PFSK-1 (cell line): ENCODE measurements at regions not wholly inside any gene's neighbourhood (a gene's known extent, or its start where the extent isn't known, plus 50 kb on each side); places are given as distances from the start of the nearest gene placed in this dataset.

Experiments
- FOXP2 ChIP-seq: optimal IDR thresholded peaks from 2 replicates; pipeline ENCODE3; 2011; ENCODE audit warnings: borderline replicate concordance, control low read depth, inconsistent platforms; ENCODE audit not compliant: insufficient read depth; ENCODE audit errors: extremely low read length, extremely low read depth
- POLR2AphosphoS5 ChIP-seq: IDR thresholded peaks from 2 replicates; pipeline ENCODE4 v1.6.1; 2012; ENCODE audit warnings: low read depth, mild to moderate bottlenecking, control low read depth, low read length, moderate library complexity
- REST ChIP-seq, 2 experiments: IDR thresholded peaks; 2 replicates each; pipeline versions ENCODE4 v1.6.1 to v1.8.0; 2011 to 2012; ENCODE audit warnings: low read depth in 2 of 2, low read length in 2 of 2, control low read depth in 1 of 2, inconsistent platforms in 1 of 2, mild to moderate bottlenecking in 1 of 2, moderate library complexity in 1 of 2; ENCODE audit not compliant: insufficient read depth in 1 of 2
- SIN3A ChIP-seq: IDR thresholded peaks from 2 replicates; pipeline ENCODE4 v1.6.1; 2012; ENCODE audit warnings: mild to moderate bottlenecking, low read length, moderate library complexity, borderline replicate concordance; ENCODE audit not compliant: insufficient read depth
- TAF1 ChIP-seq: IDR thresholded peaks from 2 replicates; pipeline ENCODE4 v1.6.1; 2012; ENCODE audit warnings: low read length, control low read depth, borderline replicate concordance; ENCODE audit not compliant: insufficient read depth

DNA sequence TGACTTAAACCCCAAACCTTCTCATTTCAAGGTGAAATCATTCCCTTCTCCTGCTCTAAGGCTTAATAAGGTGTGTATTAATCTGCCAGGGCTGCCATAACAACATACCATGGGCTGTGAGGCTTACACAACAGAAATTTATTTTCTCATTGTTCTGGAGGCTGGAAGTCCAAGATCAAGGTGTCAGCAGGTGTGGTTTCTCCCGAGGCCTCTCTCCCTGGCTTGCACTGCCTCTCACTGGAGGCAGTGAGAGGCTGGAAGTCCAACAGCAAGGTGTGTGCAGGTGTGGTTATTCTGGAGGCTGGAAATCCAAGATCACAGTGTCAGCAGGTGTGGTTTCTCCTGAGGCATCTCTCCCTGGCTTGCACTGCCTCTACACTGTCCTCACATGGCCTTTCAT, 280.3 kb upstream of the TUT7 start:
- TF ChIP-seq POLR2AphosphoS5 (no peak), TAF1 (no peak), SIN3A (no peak), FOXP2 (no peak), REST (IDR thresholded peaks at IDR 0.05; ENCODE audit: insufficient read depth in 1 of 2, low read depth in 2 of 2, low read length in 2 of 2) (no peak)

DNA sequence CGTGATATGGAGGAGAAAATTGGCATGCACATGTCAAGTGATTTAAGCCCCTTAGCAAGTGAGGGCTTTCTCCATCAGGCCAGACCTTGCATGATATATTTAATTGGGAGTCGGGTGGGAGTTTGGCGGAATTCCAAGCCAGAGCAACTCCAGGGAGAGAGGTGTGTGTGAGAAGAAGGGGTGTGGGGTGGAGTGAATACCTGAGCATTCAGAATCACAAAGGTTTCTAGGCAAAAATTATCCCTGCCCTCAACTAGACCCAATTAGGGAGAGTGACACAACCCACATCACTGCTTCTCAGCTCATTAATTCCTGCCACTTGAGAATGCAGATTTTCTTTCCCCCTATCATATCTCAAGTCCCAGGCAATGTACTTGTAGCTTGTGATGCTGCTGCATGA, 279.7 kb upstream of the TUT7 start:
- TF ChIP-seq FOXP2: no peak
- no peak for TF ChIP-seq POLR2AphosphoS5
- TF ChIP-seq SIN3A: no peak
- TF ChIP-seq TAF1: no peak
- no peak for TF ChIP-seq REST (IDR thresholded peaks at IDR 0.05; ENCODE audit: insufficient read depth in 1 of 2, low read depth in 2 of 2, low read length in 2 of 2)

- no peak for TF ChIP-seq TAF1
- TF ChIP-seq FOXP2: no peak
- TF ChIP-seq POLR2AphosphoS5: no peak
- TF ChIP-seq REST (IDR thresholded peaks at IDR 0.05; ENCODE audit: insufficient read depth in 1 of 2, low read depth in 2 of 2, low read length in 2 of 2): no peak
- no peak for TF ChIP-seq SIN3A
Observed at GRCh38 chr9:86632537-86632936, 278.3 kb upstream of the TUT7 start.

- no peak for TF ChIP-seq FOXP2
- TF ChIP-seq REST (IDR thresholded peaks at IDR 0.05; ENCODE audit: insufficient read depth in 1 of 2, low read depth in 2 of 2, low read length in 2 of 2): no peak
- no peak for TF ChIP-seq POLR2AphosphoS5
- no peak for TF ChIP-seq SIN3A
- TF ChIP-seq TAF1: no peak
Observed at GRCh38 chr9:86629530-86629929, 275.3 kb upstream of the TUT7 start.

DNA sequence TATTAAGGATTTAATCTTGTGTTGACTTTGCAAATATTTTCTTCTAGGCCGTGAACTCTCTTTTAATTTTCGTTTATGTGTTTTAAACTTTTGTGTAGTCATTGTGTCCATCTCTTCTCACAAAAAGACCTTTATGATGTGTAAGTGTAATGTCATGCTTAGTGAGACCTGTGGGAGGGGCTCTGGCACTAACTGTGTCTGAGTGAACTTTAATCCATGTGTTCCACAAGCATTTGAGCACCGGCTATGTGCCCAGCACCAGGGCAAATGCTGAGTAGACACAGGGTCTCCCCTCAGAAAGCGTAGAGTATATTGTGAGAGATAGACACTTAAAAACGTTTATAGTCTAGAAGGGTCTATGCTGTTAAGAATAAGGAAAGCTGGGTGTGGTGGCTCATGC, 272.6 kb upstream of the TUT7 start:
- TF ChIP-seq REST (IDR thresholded peaks at IDR 0.05; ENCODE audit: insufficient read depth in 1 of 2, low read depth in 2 of 2, low read length in 2 of 2) (no peak), FOXP2 (no peak), POLR2AphosphoS5 (no peak), TAF1 (no peak), SIN3A (no peak)
